Endothelial cell of umbilical vein (primary cell): ENCODE measurements at regions not wholly inside any gene's neighbourhood (a gene's known extent, or its start where the extent isn't known, plus 50 kb on each side); places are given as distances from the start of the nearest gene placed in this dataset.
A peak's percentile ranks its signal among the peaks of the same experiment; 100 is the strongest.

ENCODE experiments used
- CTCF ChIP-seq, 2 donors: IDR thresholded peaks; 1 replicate in 1 of 2; 2 replicates in 1 of 2; pipeline ENCODE4 v1.5.1; 2011; ENCODE audit warnings: low read length in 2 of 2, mild to moderate bottlenecking in 2 of 2, moderate library complexity in 2 of 2, control low read depth in 1 of 2, inconsistent platforms in 1 of 2, low read depth in 1 of 2; ENCODE audit not compliant: insufficient read depth in 1 of 2; ENCODE audit errors: extremely low read depth in 1 of 2
- EZH2 ChIP-seq: IDR thresholded peaks from 2 replicates; pipeline ENCODE4 v1.6.1; 2012; ENCODE audit warnings: borderline replicate concordance, low read depth, mild to moderate bottlenecking, moderate library complexity, low read length, inconsistent platforms; ENCODE audit not compliant: severe bottlenecking
- FOS ChIP-seq: IDR thresholded peaks from 2 replicates; pipeline ENCODE4 v1.6.1; 2011; ENCODE audit warnings: mild to moderate bottlenecking, low read length, moderate library complexity, borderline replicate concordance; ENCODE audit not compliant: insufficient read depth
- MAX ChIP-seq: IDR thresholded peaks from 2 replicates; pipeline ENCODE4 v1.6.1; 2011; ENCODE audit not compliant: insufficient read depth, insufficient read length
- POLR2A ChIP-seq: IDR thresholded peaks from 2 replicates; pipeline ENCODE4 v1.6.1; 2012; ENCODE audit warnings: low read depth, mild to moderate bottlenecking, control low read depth, low read length
- POLR2AphosphoS5 ChIP-seq: IDR thresholded peaks from 2 replicates; pipeline ENCODE4 v1.6.1; 2012; ENCODE audit warnings: low read depth, mild to moderate bottlenecking, control low read depth, low read length, moderate library complexity; ENCODE audit not compliant: insufficient read depth

- TF ChIP-seq CTCF (IDR thresholded peaks at IDR 0.05; ENCODE audit: extremely low read depth in 1 of 2, insufficient read depth in 1 of 2, low read depth in 1 of 2, low read length in 2 of 2) (no peak), POLR2A (peak; percentile 62), POLR2AphosphoS5 (peak; percentile 66), EZH2 (no peak), MAX (no peak), FOS (peak; percentile 33)
Measured at GRCh38 chr4:128524311-128524710, 236.7 kb upstream of the PGRMC2 start.
